ENCODE measurements at regions not wholly inside any gene's neighbourhood (a gene's known extent, or its start where the extent isn't known, plus 50 kb on each side); places are given as distances from the start of the nearest gene placed in this dataset.

DNA sequence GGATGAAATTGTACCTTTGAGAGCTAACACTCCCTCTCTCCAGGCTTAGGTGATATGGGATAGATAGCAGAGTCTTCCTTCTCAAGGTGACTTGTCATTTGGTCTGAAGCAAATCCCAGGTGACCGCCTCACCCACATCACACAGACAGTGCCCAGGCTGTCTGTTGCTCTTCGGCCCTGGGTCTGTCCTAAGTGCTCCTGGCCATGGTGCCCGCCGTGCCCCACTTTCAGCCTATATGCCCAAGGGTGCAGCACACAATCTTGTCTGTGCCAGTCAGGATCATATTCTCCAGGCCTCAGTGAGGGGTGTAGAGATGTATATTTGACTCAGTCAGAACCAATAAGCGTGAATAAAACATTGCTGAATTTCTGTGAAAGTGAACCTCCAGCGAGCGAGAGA lies 326.8 kb downstream of the DYSF start:
- no peaks in the 10 kb centered on the region for H3K36me3 ChIP-seq
- H3K27me3 ChIP-seq: peaks cover 3% of the 10 kb centered on the region
- no peak for DNase-seq (ENCODE audit: low spot score in 2 of 2)
- H3K4me1 ChIP-seq: peaks cover 9% of the 10 kb centered on the region
- WGBS: 98% methylated on average over 7 of the region's 7 CpGs
- H3K9me3 ChIP-seq: no peaks in the 10 kb centered on the region
- TF ChIP-seq POLR2AphosphoS5 (IDR thresholded peaks at IDR 0.05) (no peak), EP300 (IDR thresholded peaks at IDR 0.05) (no peak), POLR2A (IDR thresholded peaks at IDR 0.05) (no peak)
- TF ChIP-seq, protein P1, sequence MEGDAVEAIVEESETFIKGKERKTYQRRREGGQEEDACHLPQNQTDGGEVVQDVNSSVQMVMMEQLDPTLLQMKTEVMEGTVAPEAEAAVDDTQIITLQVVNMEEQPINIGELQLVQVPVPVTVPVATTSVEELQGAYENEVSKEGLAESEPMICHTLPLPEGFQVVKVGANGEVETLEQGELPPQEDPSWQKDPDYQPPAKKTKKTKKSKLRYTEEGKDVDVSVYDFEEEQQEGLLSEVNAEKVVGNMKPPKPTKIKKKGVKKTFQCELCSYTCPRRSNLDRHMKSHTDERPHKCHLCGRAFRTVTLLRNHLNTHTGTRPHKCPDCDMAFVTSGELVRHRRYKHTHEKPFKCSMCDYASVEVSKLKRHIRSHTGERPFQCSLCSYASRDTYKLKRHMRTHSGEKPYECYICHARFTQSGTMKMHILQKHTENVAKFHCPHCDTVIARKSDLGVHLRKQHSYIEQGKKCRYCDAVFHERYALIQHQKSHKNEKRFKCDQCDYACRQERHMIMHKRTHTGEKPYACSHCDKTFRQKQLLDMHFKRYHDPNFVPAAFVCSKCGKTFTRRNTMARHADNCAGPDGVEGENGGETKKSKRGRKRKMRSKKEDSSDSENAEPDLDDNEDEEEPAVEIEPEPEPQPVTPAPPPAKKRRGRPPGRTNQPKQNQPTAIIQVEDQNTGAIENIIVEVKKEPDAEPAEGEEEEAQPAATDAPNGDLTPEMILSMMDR (IDR thresholded peaks at IDR 0.05): no peak
- no peak overlapping the region for H3K27ac ChIP-seq
- H3K4me3 ChIP-seq: no peak overlapping the region

- no peak overlapping the region for H3K27ac ChIP-seq
- no peaks in the 10 kb centered on the region for H3K36me3 ChIP-seq
- peaks cover 4% of the 10 kb centered on the region for H3K4me1 ChIP-seq
- TF ChIP-seq POLR2AphosphoS5 (IDR thresholded peaks at IDR 0.05): no peak
- H3K4me3 ChIP-seq: no peak overlapping the region
- no peak for DNase-seq (ENCODE audit: low spot score in 2 of 2)
- no peaks in the 10 kb centered on the region for H3K9me3 ChIP-seq
- H3K27me3 ChIP-seq: peaks cover 3% of the 10 kb centered on the region
Observed at GRCh38 chr2:71779774-71780105, 326.4 kb downstream of the DYSF start.

DNA sequence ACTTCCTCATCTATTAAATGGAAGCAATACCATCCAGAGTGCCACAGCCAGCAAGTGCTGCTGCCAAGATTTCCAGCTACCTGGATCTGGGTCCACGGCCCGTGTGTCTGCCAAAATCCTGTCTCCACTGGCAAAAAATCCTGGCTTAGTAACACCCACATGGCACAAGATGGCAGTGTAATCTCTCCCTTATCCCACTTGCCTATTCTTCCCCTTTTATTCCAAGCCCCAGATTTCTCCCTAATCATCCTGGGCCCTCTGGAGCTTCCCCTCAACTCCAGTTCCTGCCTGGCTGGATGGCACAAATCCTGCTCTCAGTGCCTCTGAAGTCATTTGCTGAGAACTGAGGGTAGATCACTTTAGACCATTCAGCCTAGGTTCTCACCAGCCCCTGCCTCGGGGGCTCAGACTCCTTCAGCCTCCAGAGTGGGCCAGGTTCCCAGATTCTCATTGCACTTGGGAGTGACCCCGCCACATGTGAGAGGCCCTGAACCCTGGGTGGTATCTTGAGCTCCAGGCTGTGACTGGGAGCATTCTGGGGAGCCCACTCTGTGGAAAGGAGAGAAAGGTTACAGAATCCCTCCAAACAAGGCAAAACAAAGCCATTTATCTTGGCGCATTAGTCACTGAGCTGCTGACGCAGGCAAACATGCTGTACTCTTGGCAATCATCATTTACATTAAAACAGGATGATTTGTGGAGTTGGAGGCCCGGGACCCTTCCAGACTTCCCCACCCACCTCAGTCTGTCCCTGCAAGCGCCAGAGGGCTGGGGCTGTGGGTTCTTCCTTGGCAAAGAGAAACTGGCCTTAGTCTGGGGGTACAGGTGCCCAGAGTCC lies 325.8 kb downstream of the DYSF start:
- 68% methylated on average over 5 of the region's 8 CpGs for WGBS
- no peak for TF ChIP-seq POLR2A (IDR thresholded peaks at IDR 0.05)
- no peak for TF ChIP-seq POLR2AphosphoS5 (IDR thresholded peaks at IDR 0.05)
- no peak for TF ChIP-seq EP300 (IDR thresholded peaks at IDR 0.05)
- TF ChIP-seq, protein P1 (IDR thresholded peaks at IDR 0.05): no peak
- peak in 1 of 2 donors; percentile 39 for DNase-seq (ENCODE audit: low spot score in 2 of 2)

DNA sequence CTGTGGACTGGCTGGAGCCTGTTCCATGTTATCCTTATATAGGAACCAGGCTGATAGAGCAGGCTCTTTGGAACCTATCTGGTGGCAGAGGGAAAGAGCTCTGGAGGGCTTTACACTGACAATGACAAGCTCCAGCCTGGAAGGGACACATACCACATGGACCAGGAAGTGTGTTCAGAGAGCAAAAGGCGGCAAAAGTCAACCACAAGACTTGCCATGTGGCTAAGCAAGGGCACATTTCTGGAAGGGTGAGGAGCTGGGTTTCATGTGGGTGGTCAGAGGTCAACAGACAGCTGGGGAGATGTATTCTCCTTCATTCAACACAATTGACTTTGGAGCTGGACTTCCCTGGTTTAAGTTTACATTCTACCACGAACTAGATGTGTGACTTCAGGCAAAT lies 325.2 kb downstream of the DYSF start:
- no peak overlapping the region for H3K27ac ChIP-seq
- no peaks in the 10 kb centered on the region for H3K9me3 ChIP-seq
- no peaks in the 10 kb centered on the region for H3K36me3 ChIP-seq
- TF ChIP-seq EP300 (IDR thresholded peaks at IDR 0.05) (no peak), POLR2AphosphoS5 (IDR thresholded peaks at IDR 0.05) (no peak), POLR2A (IDR thresholded peaks at IDR 0.05) (no peak)
- TF ChIP-seq, protein P1 (IDR thresholded peaks at IDR 0.05): no peak
- H3K4me1 ChIP-seq: peaks cover 4% of the 10 kb centered on the region
- DNase-seq (ENCODE audit: low spot score in 2 of 2): peak in 1 of 2 donors; percentile 19
- peaks cover 3% of the 10 kb centered on the region for H3K27me3 ChIP-seq
- H3K4me3 ChIP-seq: no peak overlapping the region
- 94% methylated on average over 2 of the region's 2 CpGs for WGBS

More for the DNA sequence above, 325.8 kb downstream of the DYSF start:
- Histone ChIP-seq H3K27ac (no peak overlapping the region), H3K4me3 (no peak overlapping the region), H3K9me3 (no peaks in the 10 kb centered on the region), H3K27me3 (peaks cover 3% of the 10 kb centered on the region), H3K36me3 (no peaks in the 10 kb centered on the region), H3K4me1 (peaks cover 4% of the 10 kb centered on the region)

DNA sequence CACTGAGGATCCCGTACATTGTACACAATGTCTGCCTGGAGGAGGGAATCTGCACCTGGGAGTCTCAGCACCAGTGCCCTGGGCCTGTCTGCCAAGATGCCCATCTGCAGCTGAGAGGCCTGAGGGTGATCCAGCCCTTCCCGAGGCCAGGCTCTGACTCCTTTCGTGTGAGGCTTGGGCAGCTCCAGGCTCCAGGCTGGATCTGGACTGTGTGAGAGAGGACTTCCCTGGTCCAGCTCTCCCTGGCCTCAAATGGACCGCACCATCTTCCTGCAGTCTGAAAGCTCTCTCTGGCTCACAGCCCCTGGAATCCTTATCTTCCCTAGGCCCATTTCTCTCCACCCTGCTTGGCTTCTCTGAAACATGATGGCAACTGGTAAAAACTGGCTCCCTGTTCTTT lies 324.6 kb downstream of the DYSF start:
- TF ChIP-seq, protein P1 (IDR thresholded peaks at IDR 0.05): no peak
- TF ChIP-seq POLR2A (IDR thresholded peaks at IDR 0.05) (no peak), EP300 (IDR thresholded peaks at IDR 0.05) (no peak), POLR2AphosphoS5 (IDR thresholded peaks at IDR 0.05) (no peak)
- 90% methylated on average over 1 of the region's 4 CpGs for WGBS
- peaks cover 3% of the 10 kb centered on the region for H3K27me3 ChIP-seq

More for the DNA sequence above, 324.6 kb downstream of the DYSF start:
- Histone ChIP-seq H3K27ac (no peak overlapping the region), H3K4me3 (no peak overlapping the region), H3K9me3 (no peaks in the 10 kb centered on the region), H3K4me1 (peaks cover 4% of the 10 kb centered on the region), H3K36me3 (no peaks in the 10 kb centered on the region)
- no peak for DNase-seq (ENCODE audit: low spot score in 2 of 2)
